GM13977 (cell line): ENCODE measurements at regions not wholly inside any gene's neighbourhood (a gene's known extent, or its start where the extent isn't known, plus 50 kb on each side); places are given as distances from the start of the nearest gene placed in this dataset.

ENCODE experiments used
- DNase-seq: peaks from one replicate; pipeline ENCODE4 v3.0.0; 2012; ENCODE audit warnings: low spot score
- in situ Hi-C: fragments of 300-500 bp; cut with MboI; formaldehyde crosslinking; loops from one replicate; pipeline ENCODE4 v1.12.0; 2022; ENCODE audit warnings: low sequenced_read_pairs, low pct_unique_long_range_greater_than_20kb, mixed read lengths, inconsistent platforms; ENCODE audit not compliant: unreplicated experiment
- TF ChIP-seq, protein P1 (sequence below): IDR thresholded peaks from 2 replicates; pipeline ENCODE4 v1.5.1; 2012; ENCODE audit warnings: mild to moderate bottlenecking, control low read depth; ENCODE audit not compliant: insufficient read depth; ENCODE audit errors: extremely low read depth, missing control alignments

DNA sequence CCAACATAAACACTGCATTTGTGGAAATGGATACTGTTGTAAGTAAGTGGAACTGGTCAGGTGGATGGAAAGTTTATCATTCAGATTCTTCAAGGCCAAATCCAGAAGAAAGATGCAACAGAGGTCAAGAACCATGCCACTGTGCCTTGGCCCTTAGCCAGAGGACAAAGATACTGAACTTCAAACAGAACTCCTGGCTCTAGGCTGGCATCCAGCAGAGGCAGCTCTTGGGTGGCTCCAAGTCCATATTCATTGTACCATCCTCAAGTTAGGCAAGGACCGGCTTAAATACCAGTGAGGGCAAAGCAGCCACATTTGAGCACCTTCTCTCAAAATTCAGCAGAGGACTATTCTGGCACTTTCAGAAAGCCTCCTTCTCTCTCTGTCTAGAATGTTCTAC, 53.2 kb downstream of the DNAAF9 start:
- DNase-seq, result no peak
- TF ChIP-seq, protein P1, sequence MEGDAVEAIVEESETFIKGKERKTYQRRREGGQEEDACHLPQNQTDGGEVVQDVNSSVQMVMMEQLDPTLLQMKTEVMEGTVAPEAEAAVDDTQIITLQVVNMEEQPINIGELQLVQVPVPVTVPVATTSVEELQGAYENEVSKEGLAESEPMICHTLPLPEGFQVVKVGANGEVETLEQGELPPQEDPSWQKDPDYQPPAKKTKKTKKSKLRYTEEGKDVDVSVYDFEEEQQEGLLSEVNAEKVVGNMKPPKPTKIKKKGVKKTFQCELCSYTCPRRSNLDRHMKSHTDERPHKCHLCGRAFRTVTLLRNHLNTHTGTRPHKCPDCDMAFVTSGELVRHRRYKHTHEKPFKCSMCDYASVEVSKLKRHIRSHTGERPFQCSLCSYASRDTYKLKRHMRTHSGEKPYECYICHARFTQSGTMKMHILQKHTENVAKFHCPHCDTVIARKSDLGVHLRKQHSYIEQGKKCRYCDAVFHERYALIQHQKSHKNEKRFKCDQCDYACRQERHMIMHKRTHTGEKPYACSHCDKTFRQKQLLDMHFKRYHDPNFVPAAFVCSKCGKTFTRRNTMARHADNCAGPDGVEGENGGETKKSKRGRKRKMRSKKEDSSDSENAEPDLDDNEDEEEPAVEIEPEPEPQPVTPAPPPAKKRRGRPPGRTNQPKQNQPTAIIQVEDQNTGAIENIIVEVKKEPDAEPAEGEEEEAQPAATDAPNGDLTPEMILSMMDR, result no peak
- in situ Hi-C loops, result no loop called here

DNA sequence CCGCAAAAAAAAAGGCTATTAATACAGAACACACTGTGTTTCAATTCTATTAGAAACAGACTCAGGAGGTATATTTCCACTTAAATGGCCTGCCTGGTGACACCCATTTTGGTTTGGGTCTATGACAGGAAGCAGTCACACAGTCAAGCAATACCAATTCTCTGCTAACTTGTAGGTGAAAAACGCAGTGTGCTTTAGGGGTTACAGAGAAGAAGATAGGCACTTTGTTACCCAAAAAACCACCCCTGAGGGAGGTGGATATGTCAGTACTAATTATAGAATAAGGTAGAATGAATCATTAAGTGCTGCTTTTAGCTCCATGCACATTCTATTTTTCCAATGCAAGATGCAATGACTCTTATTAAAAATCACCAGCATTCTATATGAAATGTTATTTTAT, 53.8 kb downstream of the DNAAF9 start:
- in situ Hi-C loops, result no loop called here
- no peak for DNase-seq
- TF ChIP-seq, protein P1, result no peak

DNA sequence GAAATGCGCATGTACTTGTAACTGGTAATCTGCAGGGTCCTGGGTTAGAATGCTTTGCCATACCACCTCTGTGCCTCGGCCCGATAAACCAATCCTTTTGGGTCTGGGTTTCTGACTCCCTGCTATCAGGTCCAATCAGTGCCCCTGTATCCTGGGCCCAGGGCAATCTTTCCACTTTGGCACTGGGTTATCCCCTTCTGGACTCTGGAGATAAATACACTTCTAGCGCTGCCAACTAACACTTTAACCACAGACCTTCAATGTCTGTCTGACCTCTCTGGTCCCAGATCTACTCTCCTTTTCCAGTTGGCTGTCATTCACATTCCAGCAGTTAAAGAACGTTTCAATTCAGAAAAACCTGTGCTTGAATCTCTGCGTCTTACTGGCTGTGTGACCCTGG, 55.3 kb downstream of the DNAAF9 start:
- TF ChIP-seq, protein P1, result no peak
- in situ Hi-C loops, result no loop called here

DNA sequence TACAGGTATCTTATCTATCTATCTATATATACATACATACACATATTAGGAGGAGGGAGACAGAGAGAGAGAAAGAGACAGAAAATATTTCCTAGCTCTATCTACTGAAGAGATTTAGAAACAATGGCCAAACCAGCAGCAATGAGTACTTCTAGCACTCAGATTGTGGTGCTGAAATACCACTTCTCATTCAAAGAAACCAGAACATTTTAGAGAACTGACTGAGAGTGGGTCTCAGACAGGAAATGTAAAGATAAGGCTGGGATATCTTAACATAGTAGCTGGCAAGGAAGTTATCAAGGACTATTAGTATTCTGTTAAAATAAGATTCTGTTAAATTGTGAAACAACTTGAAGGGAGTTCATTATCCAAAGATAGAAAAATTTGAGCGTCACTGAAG, 57.0 kb downstream of the DNAAF9 start:
- DNase-seq, result no peak
- in situ Hi-C loops, result no loop called here
- TF ChIP-seq, protein P1, result no peak

More for the DNA sequence above, 55.3 kb downstream of the DNAAF9 start:
- no peak for DNase-seq

DNA sequence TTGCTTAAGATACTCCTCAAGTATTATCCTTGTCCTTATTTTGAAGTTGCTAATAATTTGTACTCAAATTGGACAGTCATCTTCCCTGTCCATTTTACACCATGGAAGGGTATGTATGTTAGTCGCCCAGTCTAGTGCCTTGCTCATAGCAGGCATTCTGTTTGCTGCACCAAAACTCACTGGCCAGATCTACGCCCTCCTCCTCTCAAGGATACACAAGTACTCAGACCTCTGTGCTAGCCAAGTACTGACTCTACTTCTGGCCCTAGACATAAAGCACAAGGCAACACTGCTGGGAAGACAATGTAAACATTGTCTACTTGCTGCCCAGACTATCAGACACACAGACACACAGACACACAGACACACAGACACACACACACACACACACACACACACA, 57.7 kb downstream of the DNAAF9 start:
- in situ Hi-C loops, result no loop called here
- DNase-seq, result no peak
- TF ChIP-seq, protein P1, result no peak

DNA sequence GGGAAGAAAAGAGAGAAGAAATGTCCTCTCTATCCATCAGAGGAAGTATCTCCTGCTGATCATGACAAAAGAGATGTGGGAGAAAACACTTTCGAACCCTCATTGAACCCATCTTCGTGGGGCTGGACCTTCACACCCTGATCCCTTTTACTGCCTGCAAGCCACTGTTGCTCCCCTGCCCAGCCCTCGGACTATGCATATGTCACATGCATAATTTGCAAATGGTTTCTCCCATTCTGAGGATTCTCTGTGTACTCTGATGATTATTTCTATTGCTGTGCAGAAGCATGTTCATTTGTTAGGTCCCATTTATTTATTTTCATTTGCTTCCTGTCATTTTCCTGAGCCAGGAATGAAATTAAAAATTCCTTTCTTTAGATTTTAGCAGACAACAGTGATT, 64.7 kb downstream of the DNAAF9 start:
- TF ChIP-seq, protein P1, result no peak
- no peak for DNase-seq
- in situ Hi-C loops, result no loop called here

DNA sequence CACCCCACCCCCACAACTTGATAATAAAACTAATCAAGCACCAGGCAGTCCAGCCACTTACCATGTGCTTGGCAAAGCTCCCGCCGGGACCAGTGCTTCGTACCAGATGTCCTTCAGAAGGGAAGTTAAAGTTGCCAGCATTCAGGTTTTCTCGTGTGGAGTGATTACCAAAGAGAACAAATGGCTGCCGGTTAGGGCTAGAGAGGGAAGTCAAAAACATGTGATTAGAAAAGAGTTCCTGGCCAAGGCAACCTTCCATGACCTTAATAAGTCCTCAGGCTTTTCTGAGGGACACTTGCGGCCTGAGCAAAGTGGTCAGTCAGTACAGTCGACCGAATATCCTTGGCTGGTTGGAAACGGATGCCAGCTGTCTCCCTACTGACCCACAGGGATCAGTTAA, 67.0 kb downstream of the DNAAF9 start:
- DNase-seq, result no peak
- TF ChIP-seq, protein P1, result no peak
- in situ Hi-C loops, result no loop called here
